Esophagus muscularis mucosa (tissue), 4 donors: ENCODE measurements at regions not wholly inside any gene's neighbourhood (a gene's known extent, or its start where the extent isn't known, plus 50 kb on each side); places are given as distances from the start of the nearest gene placed in this dataset.

Experiments used
- DNase-seq: peaks from one replicate; pipeline ENCODE4 v3.0.0-alpha.2; 2017; ENCODE audit errors: extremely low spot score
- H3K27ac ChIP-seq, 4 donors: fragments of 200-600 bp; sonication (generic); replicated peaks in 1 of 4; 1 replicate in 3 of 4; 2 replicates in 1 of 4; pipeline ENCODE4 v1.5.1; 2016 to 2019; ENCODE audit warnings: mild to moderate bottlenecking in 1 of 4
- H3K27me3 ChIP-seq, 4 donors: fragments of 200-600 bp; sonication (generic); one replicate each; pipeline versions ENCODE4 v1.5.1 to v1.6.0; 2016 to 2019
- H3K36me3 ChIP-seq, 4 donors: fragments of 200-600 bp; sonication (generic); one replicate each; pipeline ENCODE4 v1.5.1; 2016 to 2019
- H3K4me1 ChIP-seq, 4 donors: fragments of 200-600 bp; sonication (generic); one replicate each; pipeline ENCODE4 v1.5.1; 2016 to 2019
- H3K4me3 ChIP-seq, 4 donors: fragments of 200-600 bp; sonication (generic); 1 replicate in 2 of 4; 2 replicates in 2 of 4; pipeline ENCODE4 v1.5.1; 2016 to 2019; ENCODE audit warnings: mild to moderate bottlenecking in 4 of 4, moderate library complexity in 1 of 4
- H3K9me3 ChIP-seq, 4 donors: fragments of 200-600 bp; sonication (generic); 1 replicate in 3 of 4; 2 replicates in 1 of 4; pipeline ENCODE4 v1.5.1; 2016 to 2019
- CTCF ChIP-seq, 3 experiments: fragments of 200-600 bp in 2 of 3; fragments of 450-650 bp in 1 of 3; sonication (generic) in 2 of 3; IDR thresholded peaks; one replicate each; pipeline ENCODE4 v1.5.1; 2017 to 2019; ENCODE audit warnings: antibody characterized with exemption in 3 of 3, mild to moderate bottlenecking in 2 of 3, moderate library complexity in 1 of 3
- EP300 ChIP-seq: sonication (generic); formaldehyde crosslinking; IDR thresholded peaks from one replicate; pipeline ENCODE4 v1.6.1; 2017; ENCODE audit warnings: antibody characterized with exemption
- POLR2A ChIP-seq: fragments of 450-650 bp; IDR thresholded peaks from one replicate; pipeline ENCODE4 v1.6.1; 2017; ENCODE audit warnings: antibody characterized with exemption, moderate library complexity, mild to moderate bottlenecking, low read depth
- POLR2AphosphoS5 ChIP-seq, 2 donors: sonication (generic); formaldehyde crosslinking; IDR thresholded peaks; one replicate each; pipeline ENCODE4 v1.6.1; 2017; ENCODE audit warnings: antibody characterized with exemption in 2 of 2
- WGBS: methylation state at CpG from one replicate; pipeline ENCODE4 v1.1.5; 2018; 5-methylcytosine and 5-hydroxymethylcytosine counted together
- intact Hi-C: fragments of 100-400 bp; cut with DNase I; formaldehyde crosslinking; loops from one replicate; pipeline ENCODE4 v1.15.1; 2023

- intact Hi-C loops = no loop called here
Observed at GRCh38 chr16:51035110-51035498, 116.0 kb downstream of the SALL1 start.

DNA sequence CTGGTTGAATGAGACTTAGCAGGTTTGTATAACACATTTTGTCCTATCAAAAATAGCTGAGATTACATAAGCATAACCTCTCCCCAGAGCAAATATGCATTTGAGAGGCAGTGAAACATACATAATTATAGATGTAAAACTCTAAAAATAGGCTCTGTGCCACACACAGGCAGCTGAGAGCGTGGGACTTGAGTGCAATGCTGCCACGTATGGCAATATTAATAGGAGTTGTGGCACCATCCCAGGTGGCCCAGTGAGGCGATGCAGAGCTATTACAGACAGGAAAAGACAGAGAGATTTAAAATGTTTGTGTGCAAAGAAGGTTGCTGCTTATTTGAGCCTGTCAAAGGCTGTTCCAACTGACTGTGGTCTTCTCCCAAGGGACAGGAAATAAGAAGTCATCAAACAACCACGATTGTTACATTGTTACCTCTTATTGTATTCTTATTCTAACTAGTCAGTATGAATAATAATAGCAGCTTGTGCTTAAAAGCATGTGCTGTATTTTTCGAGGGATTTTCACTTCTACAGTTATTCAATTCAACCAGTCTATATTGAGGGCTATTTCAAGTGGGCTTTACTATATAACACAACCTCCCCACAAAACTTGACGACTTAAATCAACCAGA is 116.5 kb downstream of the SALL1 start:
- Histone ChIP-seq H3K9me3 (no peaks in the 10 kb centered on the region), H3K27ac (no peak overlapping the region), H3K36me3 (no peaks in the 10 kb centered on the region), H3K27me3 (no peaks in the 10 kb centered on the region), H3K4me3 (no peak overlapping the region), H3K4me1 (peaks cover 3 to 10% (median 8%) of the 10 kb centered on the region in 4 donors)
- intact Hi-C loops = no loop called here
- TF ChIP-seq POLR2AphosphoS5 (IDR thresholded peaks at IDR 0.05) (no peak), POLR2A (no peak), CTCF (IDR thresholded peaks at IDR 0.05) (no peak), EP300 (no peak)
- DNase-seq = no peak
- 30% methylated on average over 4 of the region's 6 CpGs for WGBS

More at GRCh38 chr16:51035110-51035498, 116.0 kb downstream of the SALL1 start:
- no peaks in the 10 kb centered on the region for H3K36me3 ChIP-seq
- H3K27me3 ChIP-seq = no peaks in the 10 kb centered on the region
- H3K27ac ChIP-seq = no peak overlapping the region
- peaks cover 3 to 10% (median 8%) of the 10 kb centered on the region in 4 donors for H3K4me1 ChIP-seq
- no peak overlapping the region for H3K4me3 ChIP-seq
- no peak for DNase-seq
- no peaks in the 10 kb centered on the region for H3K9me3 ChIP-seq
- TF ChIP-seq POLR2AphosphoS5 (IDR thresholded peaks at IDR 0.05) (no peak), POLR2A (no peak), EP300 (no peak), CTCF (IDR thresholded peaks at IDR 0.05) (no peak)
- WGBS = 78% methylated on average over 3 of the region's 3 CpGs

GRCh38 chr16:51031598-51031997 is 119.5 kb downstream of the SALL1 start:
- no peak for DNase-seq
- H3K4me1 ChIP-seq = peaks cover 3 to 10% (median 8%) of the 10 kb centered on the region in 4 donors
- no peaks in the 10 kb centered on the region for H3K36me3 ChIP-seq
- no peak overlapping the region for H3K27ac ChIP-seq
- no peak for TF ChIP-seq CTCF (IDR thresholded peaks at IDR 0.05)
- no peak for TF ChIP-seq POLR2A
- TF ChIP-seq POLR2AphosphoS5 (IDR thresholded peaks at IDR 0.05) = no peak
- no peak for TF ChIP-seq EP300
- intact Hi-C loops = no loop called here
- 97% methylated on average over 4 of the region's 4 CpGs for WGBS
- no peak overlapping the region for H3K4me3 ChIP-seq
- no peaks in the 10 kb centered on the region for H3K9me3 ChIP-seq
- H3K27me3 ChIP-seq = no peaks in the 10 kb centered on the region

DNA sequence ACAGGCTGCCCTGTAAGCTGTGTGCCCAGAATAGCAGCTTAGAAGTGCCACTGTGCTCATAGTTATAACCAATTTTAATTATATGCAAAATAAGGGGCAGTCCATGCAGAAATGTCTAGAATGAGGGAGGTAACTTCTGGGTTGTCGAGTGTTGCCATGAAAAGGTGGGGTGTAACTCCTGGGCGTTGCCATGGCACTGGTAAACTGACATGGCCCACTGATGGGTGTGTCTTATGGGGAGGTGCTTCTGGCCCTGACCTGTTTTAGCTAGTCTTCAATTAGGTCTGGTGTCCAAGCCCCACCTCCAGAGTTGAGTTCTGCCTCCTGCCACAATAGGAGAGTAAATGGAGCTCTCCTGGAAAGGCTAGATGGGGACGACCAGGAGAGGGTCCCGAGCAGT is 120.6 kb downstream of the SALL1 start:
- Histone ChIP-seq H3K9me3 (no peaks in the 10 kb centered on the region), H3K27ac (no peak overlapping the region), H3K4me1 (peaks cover 3 to 10% (median 8%) of the 10 kb centered on the region in 4 donors), H3K36me3 (no peaks in the 10 kb centered on the region), H3K27me3 (no peaks in the 10 kb centered on the region), H3K4me3 (no peak overlapping the region)
- intact Hi-C loops = no loop called here
- WGBS = 67% methylated on average over 4 of the region's 4 CpGs
- no peak for TF ChIP-seq POLR2AphosphoS5 (IDR thresholded peaks at IDR 0.05)
- TF ChIP-seq CTCF (IDR thresholded peaks at IDR 0.05) = no peak
- TF ChIP-seq POLR2A = no peak
- no peak for TF ChIP-seq EP300
- no peak for DNase-seq
